Nephron progenitor cell (in vitro differentiated cells): ENCODE measurements at regions not wholly inside any gene's neighbourhood (a gene's known extent, or its start where the extent isn't known, plus 50 kb on each side); places are given as distances from the start of the nearest gene placed in this dataset.

Source experiments
- DNase-seq: peaks from one replicate; pipeline ENCODE4 v3.0.0; 2021
- H3K27ac Mint-ChIP-seq: 2 replicates; pipeline ENCODE4 v1.8.0; 2021; ENCODE audit warnings: mild to moderate bottlenecking, moderate library complexity, mixed read lengths
- H3K27me3 Mint-ChIP-seq: 2 replicates; pipeline ENCODE4 v1.8.0; 2021; ENCODE audit warnings: mild to moderate bottlenecking, low read depth, mixed read lengths; ENCODE audit not compliant: poor library complexity
- H3K36me3 Mint-ChIP-seq: 2 replicates; pipeline ENCODE4 v1.8.0; 2021; ENCODE audit warnings: low read depth, mixed read lengths
- H3K4me1 Mint-ChIP-seq: 2 replicates; pipeline ENCODE4 v1.8.0; 2021; ENCODE audit warnings: mixed read lengths
- H3K4me3 Mint-ChIP-seq: 2 replicates; pipeline ENCODE4 v1.8.0; 2021; ENCODE audit warnings: mild to moderate bottlenecking, moderate library complexity, mixed read lengths
- H3K9me3 Mint-ChIP-seq: 2 replicates; pipeline ENCODE4 v1.8.0; 2021; ENCODE audit warnings: mild to moderate bottlenecking, moderate library complexity, mixed read lengths
- CTCF ChIP-seq: fragments of 200-600 bp; sonication (generic); IDR thresholded peaks from 2 replicates; pipeline ENCODE4 v1.5.0; 2021; ENCODE audit warnings: antibody characterized with exemption

DNA sequence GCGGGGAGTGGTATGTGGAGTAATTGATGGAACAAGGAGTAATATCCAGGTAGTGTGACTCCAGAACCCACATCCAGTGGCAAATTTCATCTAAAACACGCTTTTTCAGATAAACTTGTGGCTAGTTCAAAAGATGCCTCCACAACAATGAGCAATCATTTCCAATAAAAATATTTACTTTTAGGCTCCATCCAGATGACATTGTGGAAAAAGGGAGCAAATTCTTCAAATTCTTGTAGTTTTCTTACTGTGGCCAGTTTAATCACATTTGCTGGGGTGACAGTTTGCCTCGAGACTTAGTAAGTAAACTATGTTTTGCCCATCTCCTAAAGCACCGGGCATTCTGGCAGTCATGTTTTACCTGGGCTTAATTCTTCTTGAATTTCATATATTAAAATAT lies 243.6 kb downstream of the IRS1 start:
- Mint-ChIP-seq H3K27me3 (peaks cover 3% of the 10 kb centered on the region), H3K9me3 (no peaks in the 10 kb centered on the region), H3K36me3 (no peaks in the 10 kb centered on the region), H3K27ac (no peak overlapping the region), H3K4me3 (no peak overlapping the region), H3K4me1 (no peaks in the 10 kb centered on the region)
- TF ChIP-seq CTCF = no peak
- no peak for DNase-seq

DNA sequence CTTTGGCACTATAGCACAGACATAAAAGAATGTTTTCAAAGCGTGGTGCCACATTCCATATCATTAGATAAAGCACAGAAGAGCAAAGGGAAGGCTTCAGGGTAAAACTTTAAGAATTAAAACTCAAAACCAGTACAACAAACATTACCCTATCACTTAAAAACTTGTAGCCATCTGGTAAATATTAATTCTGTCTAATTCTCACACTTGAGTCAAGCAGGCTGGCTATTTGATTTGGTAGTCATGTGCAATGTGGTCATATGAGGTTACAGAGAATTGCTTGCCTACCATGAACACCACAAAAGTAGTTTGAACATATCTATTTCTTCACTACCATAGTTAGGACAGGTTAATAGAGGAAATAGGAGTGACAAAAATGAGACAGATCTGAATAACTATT lies 244.9 kb downstream of the IRS1 start:
- peaks cover 3% of the 10 kb centered on the region for H3K27me3 Mint-ChIP-seq
- no peaks in the 10 kb centered on the region for H3K36me3 Mint-ChIP-seq
- H3K4me3 Mint-ChIP-seq = no peak overlapping the region
- no peaks in the 10 kb centered on the region for H3K4me1 Mint-ChIP-seq
- no peak for TF ChIP-seq CTCF
- H3K9me3 Mint-ChIP-seq = no peaks in the 10 kb centered on the region
- no peak overlapping the region for H3K27ac Mint-ChIP-seq
- DNase-seq = no peak

- Mint-ChIP-seq H3K36me3 (no peaks in the 10 kb centered on the region), H3K27ac (no peak overlapping the region), H3K4me3 (no peak overlapping the region), H3K27me3 (peaks cover 3% of the 10 kb centered on the region), H3K9me3 (no peaks in the 10 kb centered on the region), H3K4me1 (no peaks in the 10 kb centered on the region)
- DNase-seq = no peak
- no peak for TF ChIP-seq CTCF
Measured at GRCh38 chr2:226553333-226553732, 246.3 kb downstream of the IRS1 start.

- Mint-ChIP-seq H3K27ac (no peak overlapping the region), H3K9me3 (no peaks in the 10 kb centered on the region), H3K4me1 (no peaks in the 10 kb centered on the region), H3K27me3 (peaks cover 3% of the 10 kb centered on the region), H3K4me3 (no peak overlapping the region), H3K36me3 (no peaks in the 10 kb centered on the region)
- TF ChIP-seq CTCF = no peak
- DNase-seq = no peak
Measured at GRCh38 chr2:226552571-226553285, 246.9 kb downstream of the IRS1 start.

- no peak for TF ChIP-seq CTCF
- no peak for DNase-seq
- H3K4me3 Mint-ChIP-seq = no peak overlapping the region
- H3K4me1 Mint-ChIP-seq = no peaks in the 10 kb centered on the region
- no peaks in the 10 kb centered on the region for H3K27me3 Mint-ChIP-seq
- H3K9me3 Mint-ChIP-seq = no peaks in the 10 kb centered on the region
- no peaks in the 10 kb centered on the region for H3K36me3 Mint-ChIP-seq
- H3K27ac Mint-ChIP-seq = no peak overlapping the region
Measured at GRCh38 chr2:226551522-226552250, 247.9 kb downstream of the IRS1 start.

DNA sequence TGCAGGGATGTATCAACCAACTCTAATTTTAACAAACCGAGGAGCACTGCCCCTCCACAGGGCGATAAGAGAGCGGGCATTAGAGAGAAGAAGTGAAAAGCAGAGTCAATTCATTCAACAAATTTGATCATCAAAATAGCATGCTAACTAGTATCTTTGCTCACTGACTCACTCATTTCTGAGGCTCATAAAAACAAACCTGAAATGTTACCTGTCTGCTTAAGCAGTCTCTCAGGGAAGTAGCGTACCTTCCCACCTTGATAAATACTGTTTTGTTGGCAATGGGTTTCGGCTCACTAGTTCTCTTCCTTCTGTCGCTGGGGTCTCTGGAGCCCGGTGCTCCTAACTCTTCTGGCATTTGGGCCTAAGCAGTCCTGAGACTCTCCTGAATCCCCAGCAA lies 248.8 kb downstream of the IRS1 start:
- H3K27me3 Mint-ChIP-seq = no peaks in the 10 kb centered on the region
- H3K4me1 Mint-ChIP-seq = no peaks in the 10 kb centered on the region
- no peak for TF ChIP-seq CTCF
- H3K27ac Mint-ChIP-seq = no peak overlapping the region
- H3K4me3 Mint-ChIP-seq = no peak overlapping the region
- H3K9me3 Mint-ChIP-seq = no peaks in the 10 kb centered on the region
- no peak for DNase-seq
- no peaks in the 10 kb centered on the region for H3K36me3 Mint-ChIP-seq
